Mesenchymal stem cell (in vitro differentiated cells and primary cell): ENCODE measurements at regions not wholly inside any gene's neighbourhood (a gene's known extent, or its start where the extent isn't known, plus 50 kb on each side); places are given as distances from the start of the nearest gene placed in this dataset.

Experiments used
- DNase-seq: peaks from one replicate; pipeline ENCODE4 v3.0.0-alpha.2; 2013
- H2AFZ ChIP-seq: one replicate; pipeline ENCODE4 v1.6.1; 2013; ENCODE audit warnings: low read depth, mild to moderate bottlenecking, control low read depth, inconsistent platforms, low read length, moderate library complexity
- H2AK5ac ChIP-seq: 2 replicates; pipeline ENCODE4 v1.6.1; 2013; ENCODE audit warnings: low read length, moderate library complexity, mild to moderate bottlenecking, inconsistent platforms; ENCODE audit not compliant: severe bottlenecking
- H2BK120ac ChIP-seq: one replicate; pipeline ENCODE4 v1.6.1; 2013; ENCODE audit warnings: low read depth, mild to moderate bottlenecking, inconsistent platforms, low read length, moderate library complexity
- H2BK12ac ChIP-seq, 2 experiments: one replicate each; pipeline ENCODE4 v1.6.1; 2013; ENCODE audit warnings: inconsistent platforms in 2 of 2, low read length in 2 of 2, mild to moderate bottlenecking in 2 of 2, moderate library complexity in 2 of 2, control low read depth in 1 of 2
- H2BK15ac ChIP-seq: one replicate; pipeline ENCODE4 v1.6.1; 2013; ENCODE audit warnings: mild to moderate bottlenecking, low read depth, inconsistent platforms; ENCODE audit not compliant: poor library complexity, severe bottlenecking
- H2BK5ac ChIP-seq: 2 replicates; pipeline ENCODE4 v1.6.1; 2013; ENCODE audit warnings: low read depth, mild to moderate bottlenecking, low read length, control low read depth, inconsistent platforms; ENCODE audit not compliant: poor library complexity, severe bottlenecking
- H3K14ac ChIP-seq, 2 experiments: one replicate each; pipeline ENCODE4 v1.6.1; 2013; ENCODE audit warnings: inconsistent platforms in 2 of 2, low read length in 2 of 2, control low read depth in 1 of 2, mild to moderate bottlenecking in 1 of 2, moderate library complexity in 1 of 2
- H3K18ac ChIP-seq, 2 experiments: one replicate each; pipeline ENCODE4 v1.6.1; 2013; ENCODE audit warnings: inconsistent platforms in 2 of 2, low read length in 2 of 2, control low read depth in 1 of 2, low read depth in 1 of 2, mild to moderate bottlenecking in 1 of 2
- H3K23ac ChIP-seq, 2 experiments: one replicate each; pipeline ENCODE4 v1.6.1; 2013; ENCODE audit warnings: inconsistent platforms in 2 of 2, low read length in 2 of 2, mild to moderate bottlenecking in 2 of 2, moderate library complexity in 2 of 2, control low read depth in 1 of 2
- H3K27ac ChIP-seq: 2 replicates; pipeline ENCODE4 v1.5.1; 2013; ENCODE audit warnings: mild to moderate bottlenecking, moderate library complexity, low read length, control low read depth, inconsistent platforms; ENCODE audit not compliant: poor library complexity, severe bottlenecking
- H3K27me3 ChIP-seq, 2 experiments: 2 replicates each; pipeline versions ENCODE4 v1.6.1 to v1.7.0; 2013; ENCODE audit warnings: low read length in 2 of 2, mild to moderate bottlenecking in 2 of 2, moderate library complexity in 2 of 2, control low read depth in 1 of 2, inconsistent platforms in 1 of 2; ENCODE audit not compliant: control insufficient read depth in 1 of 2, insufficient read depth in 1 of 2
- H3K36me3 ChIP-seq, 2 experiments: 2 replicates each; pipeline versions ENCODE4 v1.6.1 to v1.7.0; 2013; ENCODE audit warnings: low read length in 2 of 2, control low read depth in 1 of 2, inconsistent platforms in 1 of 2, low read depth in 1 of 2, mild to moderate bottlenecking in 1 of 2; ENCODE audit not compliant: insufficient read depth in 2 of 2, control insufficient read depth in 1 of 2
- H3K4ac ChIP-seq, 2 experiments: one replicate each; pipeline ENCODE4 v1.6.1; 2013; ENCODE audit warnings: inconsistent platforms in 2 of 2, low read length in 2 of 2, mild to moderate bottlenecking in 2 of 2, moderate library complexity in 2 of 2, control low read depth in 1 of 2, low read depth in 1 of 2
- H3K4me1 ChIP-seq: 2 replicates; pipeline ENCODE4 v1.6.1; 2013; ENCODE audit warnings: low read depth, low read length, control low read depth; ENCODE audit not compliant: control insufficient read depth, insufficient read depth
- H3K4me2 ChIP-seq: 2 replicates; pipeline ENCODE4 v1.6.1; 2013; ENCODE audit warnings: low read length, mild to moderate bottlenecking, inconsistent platforms; ENCODE audit not compliant: poor library complexity, severe bottlenecking
- H3K4me3 ChIP-seq, 2 experiments: 2 replicates each; pipeline versions ENCODE4 v1.5.1 to v1.7.0; 2013; ENCODE audit warnings: low read length in 2 of 2, mild to moderate bottlenecking in 2 of 2, control low read depth in 1 of 2, low read depth in 1 of 2; ENCODE audit not compliant: insufficient read depth in 1 of 2
- H3K79me1 ChIP-seq: replicated peaks from 2 replicates; pipeline ENCODE4 v1.6.1; 2013; ENCODE audit warnings: mild to moderate bottlenecking, control low read depth, low read length, inconsistent platforms; ENCODE audit not compliant: poor library complexity, severe bottlenecking
- H3K9ac ChIP-seq: 2 replicates; pipeline ENCODE4 v1.7.0; 2013; ENCODE audit warnings: mild to moderate bottlenecking, low read length, moderate library complexity
- H3K9me3 ChIP-seq: 2 replicates; pipeline ENCODE4 v1.7.0; 2013; ENCODE audit warnings: mild to moderate bottlenecking, low read length; ENCODE audit not compliant: control insufficient read depth
- H4K8ac ChIP-seq: one replicate; pipeline ENCODE4 v1.6.1; 2013; ENCODE audit warnings: inconsistent platforms, mild to moderate bottlenecking, low read length, moderate library complexity
- H4K91ac ChIP-seq: one replicate; pipeline ENCODE4 v1.6.1; 2013; ENCODE audit warnings: mild to moderate bottlenecking, low read length, inconsistent platforms
- WGBS: methylation state at CpG from one replicate; pipeline ENCODE4 v1.1.7; 2013; ENCODE audit warnings: mixed read lengths; 5-methylcytosine and 5-hydroxymethylcytosine counted together

GRCh38 chr5:145178641-145179523 is 656.3 kb downstream of the PRELID2 start:
- no peaks in the 10 kb centered on the region for H3K4me1 ChIP-seq
- H3K36me3 ChIP-seq = no peaks in the 10 kb centered on the region
- no peak overlapping the region for H2BK5ac ChIP-seq
- 86% methylated on average over 1 of the region's 3 CpGs for WGBS
- no peak for DNase-seq
- H3K4me2 ChIP-seq = no peak overlapping the region
- no peak overlapping the region for H3K9ac ChIP-seq
- no peaks in the 10 kb centered on the region for H3K79me1 ChIP-seq
- H3K4me3 ChIP-seq = no peak overlapping the region
- no peak overlapping the region for H3K23ac ChIP-seq
- H2AFZ ChIP-seq = no peak overlapping the region
- H3K27me3 ChIP-seq = no peaks in the 10 kb centered on the region
- no peak overlapping the region for H2BK15ac ChIP-seq
- H2AK5ac ChIP-seq = no peak overlapping the region
- H3K9me3 ChIP-seq = no peaks in the 10 kb centered on the region
- H3K18ac ChIP-seq = no peak overlapping the region
- H2BK120ac ChIP-seq = no peak overlapping the region
- H4K91ac ChIP-seq = no peak overlapping the region
- H4K8ac ChIP-seq = no peak overlapping the region
- H3K27ac ChIP-seq = no peak overlapping the region
- H3K4ac ChIP-seq = no peak overlapping the region
- no peak overlapping the region for H2BK12ac ChIP-seq
- H3K14ac ChIP-seq = no peak overlapping the region

- Histone ChIP-seq H3K4me1 (no peaks in the 10 kb centered on the region), H2BK12ac (no peak overlapping the region), H3K9ac (no peak overlapping the region), H3K27me3 (no peaks in the 10 kb centered on the region), H3K79me1 (no peaks in the 10 kb centered on the region), H3K27ac (no peak overlapping the region), H2BK15ac (no peak overlapping the region), H2AFZ (no peak overlapping the region), H3K9me3 (no peaks in the 10 kb centered on the region), H2BK120ac (no peak overlapping the region), H4K8ac (no peak overlapping the region), H3K4me2 (no peak overlapping the region), H2BK5ac (no peak overlapping the region), H3K4ac (no peak overlapping the region), H3K23ac (no peak overlapping the region), H3K14ac (no peak overlapping the region), H3K18ac (no peak overlapping the region), H3K4me3 (no peak overlapping the region), H4K91ac (no peak overlapping the region), H3K36me3 (no peaks in the 10 kb centered on the region), H2AK5ac (no peak overlapping the region)
- 88% methylated on average over 3 of the region's 3 CpGs for WGBS
- DNase-seq = no peak
Measured at GRCh38 chr5:145176041-145176440, 659.1 kb downstream of the PRELID2 start.

- Histone ChIP-seq H3K14ac (no peak overlapping the region), H3K27ac (no peak overlapping the region), H3K27me3 (no peaks in the 10 kb centered on the region), H3K18ac (no peak overlapping the region), H2BK15ac (no peak overlapping the region), H2BK12ac (no peak overlapping the region), H4K8ac (no peak overlapping the region), H3K23ac (no peak overlapping the region), H3K9me3 (no peaks in the 10 kb centered on the region), H2AK5ac (no peak overlapping the region), H2BK120ac (no peak overlapping the region), H2BK5ac (no peak overlapping the region), H3K9ac (no peak overlapping the region), H3K4ac (no peak overlapping the region), H3K4me3 (no peak overlapping the region), H3K4me1 (no peaks in the 10 kb centered on the region), H3K79me1 (no peaks in the 10 kb centered on the region), H3K4me2 (no peak overlapping the region), H3K36me3 (no peaks in the 10 kb centered on the region), H2AFZ (no peak overlapping the region), H4K91ac (no peak overlapping the region)
- DNase-seq = no peak
- WGBS = 66% methylated on average over 5 of the region's 5 CpGs
Measured at GRCh38 chr5:145166110-145166509, 669.0 kb downstream of the PRELID2 start.

GRCh38 chr5:145163876-145164275 is 671.3 kb downstream of the PRELID2 start:
- Histone ChIP-seq H3K18ac (no peak overlapping the region), H3K79me1 (no peaks in the 10 kb centered on the region), H3K27me3 (no peaks in the 10 kb centered on the region), H3K36me3 (no peaks in the 10 kb centered on the region), H3K4me3 (no peak overlapping the region), H4K91ac (no peak overlapping the region), H2AFZ (no peak overlapping the region), H3K27ac (no peak overlapping the region), H2AK5ac (no peak overlapping the region), H3K4ac (no peak overlapping the region), H3K9ac (no peak overlapping the region), H3K4me2 (no peak overlapping the region), H2BK120ac (no peak overlapping the region), H2BK12ac (no peak overlapping the region), H3K14ac (no peak overlapping the region), H2BK15ac (no peak overlapping the region), H3K9me3 (no peaks in the 10 kb centered on the region), H2BK5ac (no peak overlapping the region), H4K8ac (no peak overlapping the region), H3K23ac (no peak overlapping the region), H3K4me1 (no peaks in the 10 kb centered on the region)
- DNase-seq = no peak
- 76% methylated on average over 3 of the region's 3 CpGs for WGBS
